HG02981 (cell line): ENCODE measurements at regions not wholly inside any gene's neighbourhood (a gene's known extent, or its start where the extent isn't known, plus 50 kb on each side); places are given as distances from the start of the nearest gene placed in this dataset.

Source experiments
- ATAC-seq: cut with Tn5 transposase; IDR thresholded peaks from one replicate; pipeline ENCODE4 v1.9.1; 2021; ENCODE audit warnings: mild to moderate bottlenecking, moderate library complexity; ENCODE audit not compliant: unreplicated experiment

- ATAC-seq: no peak
Observed at GRCh38 chr16:27736431-27736830, 186.5 kb downstream of the KATNIP start.

GRCh38 chr16:27737513-27737912 is 187.6 kb downstream of the KATNIP start:
- ATAC-seq: no peak
